ENCODE measurements at regions not wholly inside any gene's neighbourhood (a gene's known extent, or its start where the extent isn't known, plus 50 kb on each side); places are given as distances from the start of the nearest gene placed in this dataset.

- no peak for DNase-seq
Measured at GRCh38 chr16:87080571-87081167, 236.5 kb downstream of the C16orf95 start.

- DNase-seq, result no peak
Measured at GRCh38 chr16:87085441-87085840, 231.8 kb downstream of the C16orf95 start.

- no peak for DNase-seq
Measured at GRCh38 chr16:87086156-87086555, 231.0 kb downstream of the C16orf95 start.

- no peak for DNase-seq
Measured at GRCh38 chr16:87086575-87086974, 230.6 kb downstream of the C16orf95 start.

- no peak for DNase-seq
Measured at GRCh38 chr16:87092958-87093357, 224.2 kb downstream of the C16orf95 start.

GRCh38 chr16:87093804-87094555 lies 223.2 kb downstream of the C16orf95 start:
- DNase-seq, result no peak

- no peak for DNase-seq
Measured at GRCh38 chr16:87094556-87094865, 222.7 kb downstream of the C16orf95 start.

GRCh38 chr16:87095271-87095670 lies 221.9 kb downstream of the C16orf95 start:
- DNase-seq, result no peak

GRCh38 chr16:87096746-87097333 lies 220.4 kb downstream of the C16orf95 start:
- no peak for DNase-seq

- DNase-seq, result no peak
Measured at GRCh38 chr16:87098361-87098760, 218.8 kb downstream of the C16orf95 start.

- DNase-seq, result no peak
Measured at GRCh38 chr16:87098976-87099720, 218.0 kb downstream of the C16orf95 start.

GRCh38 chr16:87100306-87101058 lies 216.7 kb downstream of the C16orf95 start:
- no peak for DNase-seq

GRCh38 chr16:87101903-87102302 lies 215.3 kb downstream of the C16orf95 start:
- DNase-seq, result no peak

GRCh38 chr16:87107201-87107600 lies 210.0 kb downstream of the C16orf95 start:
- peak; percentile 3 for DNase-seq

GRCh38 chr16:87108278-87108677 lies 208.9 kb downstream of the C16orf95 start:
- no peak for DNase-seq

GRCh38 chr16:87108941-87109340 lies 208.3 kb downstream of the C16orf95 start:
- no peak for DNase-seq

GRCh38 chr16:87114832-87115231 lies 202.4 kb downstream of the C16orf95 start:
- no peak for DNase-seq

GRCh38 chr16:87115646-87116045 lies 201.5 kb downstream of the C16orf95 start:
- DNase-seq, result no peak

GRCh38 chr16:87117936-87118335 lies 199.3 kb downstream of the C16orf95 start:
- no peak for DNase-seq

- DNase-seq, result no peak
Measured at GRCh38 chr16:87119168-87119567, 198.0 kb downstream of the C16orf95 start.

GRCh38 chr16:87119748-87120147 lies 197.4 kb downstream of the C16orf95 start:
- DNase-seq, result no peak

- DNase-seq, result no peak
Measured at GRCh38 chr16:87121816-87122215, 195.4 kb downstream of the C16orf95 start.
